ENCODE measurements at regions not wholly inside any gene's neighbourhood (a gene's known extent, or its start where the extent isn't known, plus 50 kb on each side); places are given as distances from the start of the nearest gene placed in this dataset.

DNA sequence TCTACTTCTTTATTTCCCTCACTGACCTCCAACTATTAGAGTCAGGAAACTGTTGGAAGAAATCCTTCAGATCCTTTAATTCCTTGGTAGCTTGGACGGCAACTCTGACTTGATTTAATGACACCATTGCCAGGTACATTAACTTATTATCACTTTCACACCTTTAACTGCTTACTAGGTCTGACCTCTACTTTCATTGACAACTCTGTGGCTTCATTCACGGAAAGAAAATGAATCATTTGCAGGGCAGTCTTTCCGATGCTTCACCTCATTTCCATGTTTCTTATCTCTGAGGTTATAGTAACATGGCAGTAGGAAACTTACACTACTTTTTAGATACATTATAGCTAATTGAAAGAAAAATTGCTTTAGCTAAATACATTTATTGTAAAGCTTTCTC is 82.6 kb upstream of the PDGFD start:
- no peak for DNase-seq (ENCODE audit: low read depth)

DNA sequence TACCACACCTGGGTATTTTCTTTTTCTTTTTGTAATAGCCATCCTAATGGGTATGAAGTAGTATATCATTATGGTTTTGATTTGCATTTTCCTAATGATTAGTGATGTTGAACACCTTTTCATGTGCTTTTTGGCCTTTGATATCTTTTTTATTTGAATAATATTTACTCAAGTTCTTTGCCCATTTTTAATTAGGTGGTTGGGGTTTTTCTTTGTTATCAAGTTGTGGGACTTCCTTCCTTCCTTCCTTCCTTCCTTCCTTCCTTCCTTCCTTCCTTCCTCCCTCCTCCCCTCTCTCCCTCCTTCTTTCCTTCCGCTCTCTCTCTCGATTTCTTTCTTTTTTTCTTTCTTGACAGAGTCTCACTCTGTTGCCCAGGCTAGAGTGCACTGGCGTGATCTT is 75.0 kb upstream of the PDGFD start:
- DNase-seq (ENCODE audit: low read depth): no peak

DNA sequence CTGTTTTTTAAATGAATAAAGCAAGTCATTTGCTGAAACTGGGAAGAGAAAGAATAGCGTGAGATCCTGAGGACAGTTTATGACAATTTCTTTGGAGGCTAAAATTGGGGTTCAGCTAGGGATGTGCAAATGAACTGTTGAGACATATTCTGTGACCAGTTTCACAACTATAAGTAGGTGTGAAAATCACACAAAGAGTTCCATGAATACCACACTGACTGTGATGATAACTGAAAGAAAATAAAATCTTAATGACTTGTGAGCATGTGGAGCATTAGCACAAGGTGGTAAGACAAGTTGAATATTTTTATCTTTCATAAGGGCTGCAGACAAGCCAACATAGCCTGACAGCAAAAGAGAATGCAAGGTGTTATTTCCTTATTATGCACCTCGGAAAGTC is 61.1 kb upstream of the PDGFD start:
- DNase-seq (ENCODE audit: low read depth): no peak

DNA sequence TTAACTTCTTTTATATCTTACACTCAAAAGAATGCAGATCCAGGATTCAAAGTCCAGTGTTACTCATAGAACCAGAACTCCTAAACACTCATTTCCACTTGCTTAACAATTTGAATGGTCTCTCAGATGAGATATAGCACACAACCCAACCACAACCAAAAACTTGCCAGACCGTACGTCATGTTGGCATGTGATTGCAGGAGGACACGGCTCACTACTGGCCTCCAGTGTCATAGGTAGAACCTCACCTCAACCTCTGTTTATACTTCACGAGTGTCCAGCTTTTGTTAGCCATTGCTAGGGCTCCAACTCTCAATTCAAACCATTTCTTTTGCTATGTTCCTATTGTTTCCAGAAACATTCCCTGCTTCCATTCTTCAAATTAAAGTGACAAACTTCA is 58.5 kb upstream of the PDGFD start:
- DNase-seq (ENCODE audit: low read depth): no peak

DNA sequence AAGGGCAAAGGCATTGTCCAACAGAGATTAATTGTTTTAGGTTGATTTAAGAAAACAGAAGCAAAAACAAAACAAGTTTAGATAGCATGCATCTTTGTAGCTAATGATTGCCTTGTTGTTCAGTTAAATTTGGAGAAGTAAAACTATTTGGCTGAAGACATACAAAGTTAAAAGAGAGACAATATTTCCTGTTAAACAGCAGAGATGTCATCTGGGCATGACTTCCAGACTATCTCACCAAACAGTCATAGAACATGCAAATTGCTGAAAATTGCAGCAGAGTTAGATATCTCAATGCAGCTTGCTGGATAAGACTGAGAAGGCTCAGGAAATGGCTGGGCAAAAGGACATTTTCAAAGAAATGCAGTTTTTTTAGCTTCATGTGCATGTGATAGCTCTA is 57.5 kb upstream of the PDGFD start:
- no peak for DNase-seq (ENCODE audit: low read depth)

DNA sequence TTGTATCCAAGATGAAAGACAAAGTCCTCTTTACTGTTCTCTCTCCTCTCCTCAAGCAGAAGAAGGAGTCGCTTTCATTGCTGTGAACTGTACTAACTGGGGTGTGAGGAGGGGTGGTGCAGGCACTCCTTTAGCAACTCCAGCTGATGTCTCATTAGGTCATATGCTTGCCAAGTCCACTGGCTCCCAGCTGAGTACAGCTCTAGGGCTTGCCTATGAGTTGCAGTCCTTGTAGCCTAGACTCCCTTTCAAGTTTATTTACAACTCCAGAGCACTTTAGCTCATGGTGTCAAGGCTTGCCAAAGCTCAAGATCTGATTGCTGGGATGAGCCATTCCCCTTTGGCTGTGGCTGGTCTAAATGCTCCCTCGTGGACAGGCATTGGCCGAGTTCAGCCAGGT is 55.1 kb upstream of the PDGFD start:
- no peak for DNase-seq (ENCODE audit: low read depth)

DNA sequence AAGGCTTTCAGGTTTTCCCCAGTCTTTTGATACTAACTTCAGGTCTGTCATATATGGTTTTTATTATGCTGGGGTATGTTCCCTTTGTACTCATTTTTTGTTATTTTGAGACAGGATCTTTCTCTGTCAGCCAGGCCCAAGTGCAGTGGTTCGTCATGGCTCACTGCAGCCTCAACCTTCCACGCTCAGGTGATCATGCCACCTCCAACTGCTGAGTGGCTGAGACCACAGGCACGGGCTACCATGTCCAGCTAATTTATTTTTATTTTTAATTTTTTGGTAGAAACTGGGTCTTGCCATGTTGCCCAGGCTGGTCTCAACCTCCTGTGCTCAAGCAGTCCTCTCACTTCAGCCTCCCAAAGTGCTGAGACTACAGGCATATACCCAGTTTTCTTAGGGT is 50.6 kb upstream of the PDGFD start:
- DNase-seq (ENCODE audit: low read depth): no peak

Data from T-helper 22 cell (primary cell).